HCT116 (cell line): ENCODE measurements at regions not wholly inside any gene's neighbourhood (a gene's known extent, or its start where the extent isn't known, plus 50 kb on each side); places are given as distances from the start of the nearest gene placed in this dataset.

ENCODE experiments used
- ATAC-seq: fragments of 200-7000 bp; cut with Tn5 transposase; 2 replicates; pipeline ENCODE4 v1.9.1; 2020; ENCODE audit warnings: mild to moderate bottlenecking, moderate library complexity
- BruUV-seq: library from RNA; stranded (reverse); fragments of 400-500 nt; replicated peaks from 2 replicates; lab custom pipeline; 2021; lab: Mats Ljungman, UMichigan
- CTCF ChIA-PET: fragments of 300-600 bp; sonication (Branson Sonifier 250); formaldehyde crosslinking; loops from one replicate; lab custom pipeline; 2021; ENCODE audit warnings: antibody characterized with exemption; lab: Charles Lee
- POLR2A ChIA-PET: fragments of 300-600, 350-600 bp; sonication (Branson Sonifier 250); formaldehyde crosslinking; loops from one replicate; lab custom pipeline; 2021; ENCODE audit warnings: antibody characterized with exemption; lab: Charles Lee
- RAD21 ChIA-PET, 2 experiments: fragments of 300-600 bp; sonication (Branson Sonifier 250); formaldehyde crosslinking; loops; one replicate each; lab custom pipeline; 2023; ENCODE audit warnings: low total read pairs in 2 of 2; ENCODE audit not compliant: uncharacterized antibody in 2 of 2, unreplicated experiment in 2 of 2, low non-redundant PET in 1 of 2; lab: Charles Lee
- DNase-seq: peaks from one replicate; pipeline ENCODE4 v3.0.0-alpha.2; 2010; ENCODE audit warnings: low read depth, low spot score
- H2AFZ ChIP-seq: fragments of 200-600 bp; shearing (Covaris generic), sonication (generic); 2 replicates; pipeline ENCODE4 v1.6.1; 2017; ENCODE audit warnings: low read depth, mixed run types, mixed read lengths, antibody characterized with exemption, low read length; ENCODE audit not compliant: poor library complexity, severe bottlenecking
- H3K27ac ChIP-seq: 2 replicates; pipeline ENCODE4 v1.5.1; 2012; ENCODE audit warnings: low read depth, low read length
- H3K27me3 ChIP-seq: fragments of 200-600 bp; sonication (generic); 2 replicates; pipeline ENCODE4 v1.6.1; 2016; ENCODE audit warnings: mixed run types, low read length, mixed read lengths; ENCODE audit not compliant: insufficient read depth
- H3K36me3 ChIP-seq, 2 experiments: fragments of 200-500 bp in 1 of 2; fragments of 200-600 bp in 1 of 2; sonication (Bioruptor generic) in 1 of 2; sonication (generic) in 1 of 2; 2 replicates each; pipeline versions ENCODE4 v1.5.1 to v1.6.1; 2014 to 2016; ENCODE audit warnings: low read length in 2 of 2, inconsistent platforms in 1 of 2, mixed read lengths in 1 of 2, mixed run types in 1 of 2; ENCODE audit not compliant: insufficient read depth in 2 of 2, control insufficient read depth in 1 of 2
- H3K4me1 ChIP-seq, 2 experiments: fragments of 200-600 bp in 1 of 2; sonication (generic) in 1 of 2; 2 replicates each; pipeline versions ENCODE4 v1.5.1 to v1.6.1; 2012 to 2017; ENCODE audit warnings: low read length in 2 of 2, inconsistent platforms in 1 of 2, mild to moderate bottlenecking in 1 of 2, mixed read lengths in 1 of 2, mixed run types in 1 of 2, moderate library complexity in 1 of 2; ENCODE audit not compliant: insufficient read depth in 2 of 2, control insufficient read depth in 1 of 2
- H3K4me2 ChIP-seq: fragments of 200-600 bp; sonication (generic); 2 replicates; pipeline ENCODE4 v1.6.1; 2017; ENCODE audit warnings: mixed run types, low read length, mixed read lengths
- H3K4me3 ChIP-seq, 2 experiments: fragments of 200-600 bp in 1 of 2; sonication (generic) in 1 of 2; replicated peaks in 1 of 2; 2 replicates each; pipeline ENCODE4 v1.5.1; 2011 to 2016; ENCODE audit warnings: low read length in 2 of 2, control low read depth in 1 of 2, low read depth in 1 of 2, mild to moderate bottlenecking in 1 of 2, mixed read lengths in 1 of 2, mixed run types in 1 of 2
- H3K79me2 ChIP-seq: fragments of 200-600 bp; sonication (generic); 2 replicates; pipeline ENCODE4 v1.6.1; 2017; ENCODE audit warnings: mild to moderate bottlenecking, mixed run types, low read length, moderate library complexity, mixed read lengths; ENCODE audit not compliant: insufficient read depth
- H3K9ac ChIP-seq: fragments of 200-600 bp; sonication (generic); 2 replicates; pipeline ENCODE4 v1.6.1; 2016; ENCODE audit warnings: low read length, mixed read lengths
- H3K9me2 ChIP-seq: fragments of 200-600 bp; sonication (generic), shearing (Covaris generic); 2 replicates; pipeline ENCODE4 v1.6.1; 2017; ENCODE audit warnings: mixed run types, mild to moderate bottlenecking, moderate library complexity; ENCODE audit not compliant: insufficient read depth
- H3K9me3 ChIP-seq, 2 experiments: fragments of 200-500 bp in 1 of 2; fragments of 200-600 bp in 1 of 2; sonication (Bioruptor generic) in 1 of 2; sonication (generic) in 1 of 2; 2 replicates each; pipeline ENCODE4 v1.6.1; 2014 to 2017; ENCODE audit warnings: low read length in 2 of 2, mixed read lengths in 2 of 2, inconsistent platforms in 1 of 2, low read depth in 1 of 2, mild to moderate bottlenecking in 1 of 2, mixed run types in 1 of 2, moderate library complexity in 1 of 2; ENCODE audit not compliant: control insufficient read depth in 1 of 2, insufficient read depth in 1 of 2
- H4K20me1 ChIP-seq: fragments of 200-600 bp; sonication (generic), shearing (Covaris generic); 2 replicates; pipeline ENCODE4 v1.6.1; 2017; ENCODE audit warnings: mixed run types, mild to moderate bottlenecking, moderate library complexity; ENCODE audit not compliant: insufficient read depth
- CBX3 ChIP-seq: IDR thresholded peaks from 2 replicates; pipeline ENCODE4 v1.6.1; 2012; ENCODE audit warnings: low read depth
- CEBPB ChIP-seq: IDR thresholded peaks from 2 replicates; pipeline ENCODE4 v1.6.1; 2012; ENCODE audit warnings: low read depth
- CTCF ChIP-seq, 3 experiments: fragments of 200-600 bp in 1 of 3; sonication (generic) in 1 of 3; IDR thresholded peaks in 2 of 3; conservative IDR thresholded peaks in 1 of 3; 2 replicates each; pipeline ENCODE4 v1.5.1; 2012 to 2017; ENCODE audit warnings: low read depth in 2 of 3, low read length in 2 of 3, antibody characterized with exemption in 1 of 3, borderline replicate concordance in 1 of 3, control low read depth in 1 of 3, mild to moderate bottlenecking in 1 of 3, mixed read lengths in 1 of 3, mixed run types in 1 of 3, moderate library complexity in 1 of 3; ENCODE audit not compliant: insufficient read depth in 1 of 3
- ELF1 ChIP-seq: IDR thresholded peaks from 2 replicates; pipeline ENCODE4 v1.6.1; 2012; ENCODE audit warnings: low read depth, borderline replicate concordance
- EZH2 ChIP-seq: fragments of 200-600 bp; sonication (generic); IDR thresholded peaks from 2 replicates; pipeline ENCODE4 v1.6.1; 2017; ENCODE audit warnings: antibody characterized with exemption, mixed run types
- EZH2phosphoT487 ChIP-seq: fragments of 200-600 bp; IDR thresholded peaks from 2 replicates; pipeline ENCODE4 v1.6.1; 2018; ENCODE audit warnings: antibody characterized with exemption, borderline replicate concordance
- FOSL1 ChIP-seq: IDR thresholded peaks from 2 replicates; pipeline ENCODE4 v1.6.1; 2012; ENCODE audit warnings: low read depth
- JUND ChIP-seq: IDR thresholded peaks from 2 replicates; pipeline ENCODE4 v1.6.1; 2012
- POLR2A ChIP-seq: IDR thresholded peaks from 2 replicates; pipeline ENCODE4 v1.7.0; 2011; ENCODE audit warnings: borderline replicate concordance; ENCODE audit not compliant: insufficient read depth, insufficient read length; ENCODE audit errors: extremely low read depth
- POLR2AphosphoS5 ChIP-seq: IDR thresholded peaks from 2 replicates; pipeline ENCODE4 v1.6.1; 2011; ENCODE audit warnings: mild to moderate bottlenecking, low read depth, low read length, moderate library complexity
- RAD21 ChIP-seq: IDR thresholded peaks from 2 replicates; pipeline ENCODE4 v1.6.1; 2012; ENCODE audit warnings: low read depth, mild to moderate bottlenecking
- SIN3A ChIP-seq: IDR thresholded peaks from 2 replicates; pipeline ENCODE4 v1.6.1; 2012; ENCODE audit warnings: low read depth
- SP1 ChIP-seq: IDR thresholded peaks from 2 replicates; pipeline ENCODE4 v1.6.1; 2012; ENCODE audit warnings: low read depth
- SRF ChIP-seq: IDR thresholded peaks from 2 replicates; pipeline ENCODE4 v1.6.1; 2012; ENCODE audit warnings: low read depth
- TCF7L2 ChIP-seq: IDR thresholded peaks from 2 replicates; pipeline ENCODE4 v1.7.0; 2011; ENCODE audit warnings: borderline replicate concordance, inconsistent platforms; ENCODE audit not compliant: insufficient read depth, insufficient read length; ENCODE audit errors: extremely low read depth
- YY1 ChIP-seq: IDR thresholded peaks from 2 replicates; pipeline ENCODE4 v1.6.1; 2011; ENCODE audit warnings: low read length, low read depth, moderate library complexity, mild to moderate bottlenecking; ENCODE audit not compliant: insufficient replicate concordance; ENCODE audit errors: extremely low read depth
- ZFX ChIP-seq: fragments of 450-650 bp; IDR thresholded peaks from 2 replicates; pipeline ENCODE4 v1.6.1; 2017
- ZNF274 ChIP-seq: fragments of 200-500 bp; sonication (Bioruptor generic); IDR thresholded peaks from 2 replicates; pipeline ENCODE4 v1.6.1; 2014; ENCODE audit warnings: mild to moderate bottlenecking, low read depth, low read length, inconsistent platforms
- intact Hi-C: fragments of 100-400 bp; cut with micrococcal nuclease; formaldehyde crosslinking; loops from 2 replicates; pipeline ENCODE4 v1.10.0; 2022

- H3K9me2 ChIP-seq: no peaks in the 10 kb centered on the region
- no peaks in the 10 kb centered on the region for H4K20me1 ChIP-seq
- H3K36me3 ChIP-seq: no peaks in the 10 kb centered on the region
- CTCF ChIA-PET: interaction anchor here (0.9 to 1.3 kb wide), 2 partner anchors 12 to 19 kb away, joined by 3 to 4 read pairs; no protein-coding TSS in a partner anchor
- H3K79me2 ChIP-seq: no peaks in the 10 kb centered on the region
- no peak overlapping the region for H2AFZ ChIP-seq
- H3K9ac ChIP-seq: no peak overlapping the region
- H3K4me3 ChIP-seq: no peak overlapping the region
- BruUV-seq: no TSS peak
- H3K27ac ChIP-seq: no peak overlapping the region
- RAD21 ChIA-PET: interaction anchor here in 1 of 2 experiments (0.9 kb wide), 1 partner anchor 19 kb away, joined by 3 read pairs; no protein-coding TSS in a partner anchor
- intact Hi-C loops: loop anchor here (2.0 kb wide), 2 partner anchors 20 to 104 kb away; partner anchors contain the start of gene COL13A1
- ATAC-seq (no peak), DNase-seq (no peak)
- no peaks in the 10 kb centered on the region for H3K9me3 ChIP-seq
- TF ChIP-seq YY1 (no peak), CTCF (IDR thresholded peaks at IDR 0.05 in 2 of 3, conservative IDR thresholded peaks at IDR 0.05 in 1 of 3; ENCODE audit: borderline replicate concordance in 1 of 3, insufficient read depth in 1 of 3, low read depth in 2 of 3, low read length in 2 of 3) (no peak), POLR2AphosphoS5 (no peak), ZNF274 (no peak), SRF (no peak), POLR2A (no peak), EZH2 (no peak), FOSL1 (no peak), CBX3 (no peak), TCF7L2 (no peak), ZFX (no peak), JUND (no peak), ELF1 (no peak), RAD21 (no peak), CEBPB (no peak), SP1 (no peak), SIN3A (no peak), EZH2phosphoT487 (no peak)
- H3K4me1 ChIP-seq: peaks cover 0 to 9% of the 10 kb centered on the region in 2 experiments; a peak in 3 of 4 replicates
- POLR2A ChIA-PET: no interaction called here
- H3K27me3 ChIP-seq: peaks cover 12% of the 10 kb centered on the region; the same call in 1 of the 2 replicates
- no peak overlapping the region for H3K4me2 ChIP-seq
Observed at GRCh38 chr10:69697006-69697405, 67.0 kb downstream of the FAM241B start.
